LNCaP clone FGC (cell line): ENCODE measurements at regions not wholly inside any gene's neighbourhood (a gene's known extent, or its start where the extent isn't known, plus 50 kb on each side); places are given as distances from the start of the nearest gene placed in this dataset.
A peak's percentile ranks its signal among the peaks of the same experiment; 100 is the strongest.

Experiments
- DNase-seq: peaks from one replicate; pipeline ENCODE4 v3.0.0-alpha.2; 2011; ENCODE audit warnings: low read depth
- H3K4me3 ChIP-seq: 2 replicates; pipeline ENCODE4 v1.5.1; 2011; ENCODE audit warnings: mild to moderate bottlenecking, low read depth, low read length, control low read depth
- TF ChIP-seq, protein P1 (sequence below): IDR thresholded peaks from 2 replicates; pipeline ENCODE4 v1.5.1; 2012; ENCODE audit warnings: mild to moderate bottlenecking; ENCODE audit not compliant: control insufficient read depth, insufficient read depth; ENCODE audit errors: extremely low read depth

DNA sequence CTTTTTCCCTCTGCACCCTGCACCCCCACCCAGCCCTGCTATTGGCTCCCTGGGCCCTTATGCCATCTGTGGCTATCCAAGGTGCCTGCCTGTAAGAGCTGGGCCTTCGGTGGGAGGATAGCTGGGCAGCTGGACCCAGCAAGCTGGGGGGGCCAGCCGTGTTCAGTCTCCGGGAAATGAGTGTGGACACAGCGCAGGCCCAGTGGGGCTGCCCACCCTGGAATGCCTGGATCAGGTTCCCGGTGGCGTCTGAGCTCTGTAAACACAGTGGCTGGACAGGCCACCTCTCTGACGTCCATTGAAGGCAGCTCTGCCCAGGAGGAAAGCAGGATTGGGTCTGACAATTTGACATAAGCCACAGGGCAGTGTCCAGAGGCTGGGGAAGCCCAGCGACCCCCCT, 127.8 kb downstream of the FOXD2 start:
- TF ChIP-seq, protein P1, sequence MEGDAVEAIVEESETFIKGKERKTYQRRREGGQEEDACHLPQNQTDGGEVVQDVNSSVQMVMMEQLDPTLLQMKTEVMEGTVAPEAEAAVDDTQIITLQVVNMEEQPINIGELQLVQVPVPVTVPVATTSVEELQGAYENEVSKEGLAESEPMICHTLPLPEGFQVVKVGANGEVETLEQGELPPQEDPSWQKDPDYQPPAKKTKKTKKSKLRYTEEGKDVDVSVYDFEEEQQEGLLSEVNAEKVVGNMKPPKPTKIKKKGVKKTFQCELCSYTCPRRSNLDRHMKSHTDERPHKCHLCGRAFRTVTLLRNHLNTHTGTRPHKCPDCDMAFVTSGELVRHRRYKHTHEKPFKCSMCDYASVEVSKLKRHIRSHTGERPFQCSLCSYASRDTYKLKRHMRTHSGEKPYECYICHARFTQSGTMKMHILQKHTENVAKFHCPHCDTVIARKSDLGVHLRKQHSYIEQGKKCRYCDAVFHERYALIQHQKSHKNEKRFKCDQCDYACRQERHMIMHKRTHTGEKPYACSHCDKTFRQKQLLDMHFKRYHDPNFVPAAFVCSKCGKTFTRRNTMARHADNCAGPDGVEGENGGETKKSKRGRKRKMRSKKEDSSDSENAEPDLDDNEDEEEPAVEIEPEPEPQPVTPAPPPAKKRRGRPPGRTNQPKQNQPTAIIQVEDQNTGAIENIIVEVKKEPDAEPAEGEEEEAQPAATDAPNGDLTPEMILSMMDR = no peak
- no peak for DNase-seq
- H3K4me3 ChIP-seq = no peak overlapping the region

DNA sequence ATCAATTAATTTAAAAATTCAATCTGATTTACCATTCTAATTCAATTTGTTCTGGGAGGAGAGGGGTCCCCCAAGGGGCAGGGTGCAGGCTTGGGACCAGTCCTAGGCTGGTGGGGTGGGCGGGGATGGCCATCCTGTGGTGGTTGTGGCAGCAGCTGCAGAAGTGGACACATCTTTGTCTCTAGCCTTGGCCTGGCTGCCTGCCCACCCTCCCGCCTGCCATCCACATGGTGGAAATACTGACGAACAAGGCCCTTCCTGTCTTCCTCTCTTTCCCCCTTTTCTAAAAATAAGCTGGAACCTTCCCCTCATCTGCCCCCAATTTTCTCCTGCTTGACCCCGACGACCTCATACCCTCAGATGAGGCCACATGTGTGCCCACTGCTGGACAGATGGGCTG, 130.9 kb downstream of the FOXD2 start:
- TF ChIP-seq, protein P1 = no peak
- no peak for DNase-seq

DNA sequence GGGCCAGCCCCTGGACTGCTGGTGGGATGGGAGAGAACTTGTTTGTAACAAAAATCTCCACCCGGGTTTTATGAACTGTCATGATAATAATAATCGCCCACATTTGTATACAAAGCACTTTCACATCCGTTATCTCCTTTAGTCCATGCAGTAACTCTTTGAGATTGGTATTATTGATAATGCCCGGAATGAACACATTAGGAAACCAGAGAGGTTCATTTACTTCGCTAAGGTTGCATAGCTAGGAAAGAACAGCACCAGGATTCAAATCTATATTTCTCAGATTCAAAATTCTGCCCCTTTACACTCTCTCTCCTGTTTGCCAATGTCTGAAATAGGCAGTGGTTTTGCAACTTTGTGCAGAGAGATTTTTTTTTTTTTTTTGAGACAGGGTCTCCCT, 131.4 kb downstream of the FOXD2 start:
- DNase-seq = no peak
- H3K4me3 ChIP-seq = no peak overlapping the region
- TF ChIP-seq, protein P1 = no peak

More for the DNA sequence above, 130.9 kb downstream of the FOXD2 start:
- no peak overlapping the region for H3K4me3 ChIP-seq

DNA sequence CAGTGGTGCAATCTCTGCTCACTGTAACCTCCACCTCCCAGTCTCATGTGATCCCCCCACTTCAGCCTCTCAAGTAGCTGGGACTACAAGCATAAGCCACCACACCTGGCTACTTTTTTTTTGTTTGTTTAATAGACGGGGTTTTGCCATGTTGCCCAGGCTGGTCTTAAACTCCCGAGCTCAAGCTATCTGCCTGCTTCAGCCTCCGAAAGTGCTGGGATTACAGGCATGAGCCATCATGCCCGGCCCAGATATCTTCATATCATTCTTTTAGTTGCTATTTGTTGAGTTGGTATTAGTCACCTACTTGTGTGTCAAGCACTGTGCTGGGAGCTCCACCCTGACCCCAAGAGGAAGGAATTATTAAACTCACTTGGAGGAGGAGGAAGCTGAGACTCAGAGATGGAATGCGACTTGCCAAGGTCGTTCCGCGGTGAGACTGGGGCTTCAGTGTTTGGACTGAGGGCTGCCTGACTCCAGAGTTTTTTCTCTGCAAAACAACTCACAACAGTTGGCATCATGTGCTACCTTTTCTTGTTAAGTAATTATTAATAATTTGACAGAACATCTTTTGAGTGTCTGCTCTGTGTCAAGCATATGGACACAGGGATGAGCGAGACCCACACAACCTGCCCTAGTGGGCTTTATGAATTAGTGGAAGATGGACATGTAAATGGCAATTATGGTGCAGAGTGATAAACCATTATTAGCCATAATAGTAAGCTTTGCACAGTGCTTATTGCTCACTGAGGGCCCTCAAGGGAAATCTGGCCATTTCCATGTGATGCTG, 132.0 kb downstream of the FOXD2 start:
- TF ChIP-seq, protein P1 = peak; percentile 60
- DNase-seq = peak; percentile 19
- H3K4me3 ChIP-seq = no peak overlapping the region

DNA sequence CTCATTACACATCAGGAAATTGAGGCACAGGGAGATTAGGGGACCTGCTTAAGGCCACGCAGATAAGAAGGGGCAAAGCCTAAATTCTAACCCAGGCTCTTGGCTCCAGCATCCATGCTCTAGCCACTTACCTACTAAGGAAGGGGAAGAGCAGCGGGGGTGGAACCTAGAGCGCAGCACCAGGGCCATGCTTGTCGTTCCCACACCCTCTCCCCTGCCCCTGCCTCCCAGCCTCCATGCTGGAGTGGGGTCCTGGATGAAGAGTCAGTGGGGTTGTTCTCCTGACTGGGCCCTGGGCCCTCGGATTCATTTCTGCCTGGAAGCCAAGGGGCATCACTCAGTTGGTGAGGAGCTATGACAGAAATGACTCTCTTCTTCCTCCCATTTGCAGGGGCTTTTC, 133.3 kb downstream of the FOXD2 start:
- TF ChIP-seq, protein P1 = no peak
- DNase-seq = no peak

DNA sequence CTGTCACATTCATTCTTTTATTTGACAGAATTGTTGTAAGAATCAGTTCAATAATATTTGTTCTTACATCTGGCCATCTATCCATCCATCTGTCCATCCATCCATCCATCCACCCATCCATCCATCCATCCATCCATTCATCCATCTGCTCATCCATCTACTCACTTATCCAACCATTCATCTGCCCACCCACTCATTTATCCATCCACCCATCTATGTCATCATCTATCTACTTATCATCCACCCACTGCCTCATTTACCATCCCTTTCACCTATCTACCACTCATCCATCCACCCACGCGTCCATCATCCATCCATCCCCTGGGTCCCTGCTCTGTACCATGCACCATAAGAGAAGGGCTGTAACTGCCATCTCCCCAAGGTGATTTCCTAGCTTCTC, 134.1 kb downstream of the FOXD2 start:
- DNase-seq = no peak
- TF ChIP-seq, protein P1 = no peak
- no peak overlapping the region for H3K4me3 ChIP-seq

More for the DNA sequence above, 133.3 kb downstream of the FOXD2 start:
- H3K4me3 ChIP-seq = no peak overlapping the region
